ENCODE measurements at regions not wholly inside any gene's neighbourhood (a gene's known extent, or its start where the extent isn't known, plus 50 kb on each side); places are given as distances from the start of the nearest gene placed in this dataset.

GRCh38 chr18:76620321-76621170 lies 125.5 kb upstream of the ZNF516 start:
- TF ChIP-seq CTCF (conservative IDR thresholded peaks at IDR 0.05) = no peak
- H3K27ac ChIP-seq = no peak overlapping the region

GRCh38 chr18:76619621-76620315 lies 124.7 kb upstream of the ZNF516 start:
- TF ChIP-seq ZFX (IDR thresholded peaks at IDR 0.05) = no peak
- H3K27ac ChIP-seq = no peak overlapping the region

GRCh38 chr18:76619261-76619620 lies 124.2 kb upstream of the ZNF516 start:
- no peak for TF ChIP-seq ZFX (IDR thresholded peaks at IDR 0.05)
- no peak for TF ChIP-seq CTCF (conservative IDR thresholded peaks at IDR 0.05)
- no peak overlapping the region for H3K27ac ChIP-seq

GRCh38 chr18:76618721-76619120 lies 123.7 kb upstream of the ZNF516 start:
- TF ChIP-seq ZFX (IDR thresholded peaks at IDR 0.05) (no peak), CTCF (conservative IDR thresholded peaks at IDR 0.05) (no peak)

GRCh38 chr18:76616373-76616772 lies 121.3 kb upstream of the ZNF516 start:
- TF ChIP-seq CTCF (conservative IDR thresholded peaks at IDR 0.05) (no peak), ZFX (IDR thresholded peaks at IDR 0.05) (no peak)
- H3K27ac ChIP-seq = no peak overlapping the region

More at GRCh38 chr18:76618721-76619120, 123.7 kb upstream of the ZNF516 start:
- no peak overlapping the region for H3K27ac ChIP-seq

- no peak for TF ChIP-seq CTCF (conservative IDR thresholded peaks at IDR 0.05)
- TF ChIP-seq ZFX (IDR thresholded peaks at IDR 0.05) = no peak
- no peak overlapping the region for H3K27ac ChIP-seq
Observed at GRCh38 chr18:76615065-76615733, 120.2 kb upstream of the ZNF516 start.

GRCh38 chr18:76613755-76614120 lies 118.7 kb upstream of the ZNF516 start:
- no peak overlapping the region for H3K27ac ChIP-seq
- TF ChIP-seq CTCF (conservative IDR thresholded peaks at IDR 0.05) (no peak), ZFX (IDR thresholded peaks at IDR 0.05) (no peak)

Data from C4-2B (cell line).